H9 (cell line): ENCODE measurements at regions not wholly inside any gene's neighbourhood (a gene's known extent, or its start where the extent isn't known, plus 50 kb on each side); places are given as distances from the start of the nearest gene placed in this dataset.

Experiments used
- DNase-seq: peaks from one replicate; pipeline ENCODE4 v3.0.0-alpha.2; 2017
- H2AFZ ChIP-seq: one replicate; pipeline ENCODE4 v1.6.1; 2013; ENCODE audit warnings: mild to moderate bottlenecking, low read length, control low read depth, moderate library complexity
- H2AK5ac ChIP-seq: 2 replicates; pipeline ENCODE4 v1.6.1; 2013; ENCODE audit warnings: low read length, control low read depth, mixed read lengths; ENCODE audit not compliant: insufficient read length
- H2BK120ac ChIP-seq: one replicate; pipeline ENCODE4 v1.6.1; 2013; ENCODE audit warnings: low read depth, mild to moderate bottlenecking, low read length, control low read depth, inconsistent platforms; ENCODE audit not compliant: poor library complexity, severe bottlenecking
- H2BK12ac ChIP-seq: 2 replicates; pipeline ENCODE4 v1.6.1; 2013; ENCODE audit warnings: low read length, control low read depth, mixed read lengths, low read depth; ENCODE audit not compliant: insufficient read length
- H2BK15ac ChIP-seq: 2 replicates; pipeline ENCODE4 v1.6.1; 2013; ENCODE audit warnings: low read depth, low read length, control low read depth
- H2BK20ac ChIP-seq: one replicate; pipeline ENCODE4 v1.6.1; 2013; ENCODE audit warnings: low read depth, mild to moderate bottlenecking, low read length, control low read depth, inconsistent platforms; ENCODE audit not compliant: poor library complexity, severe bottlenecking
- H2BK5ac ChIP-seq: 2 replicates; pipeline ENCODE4 v1.6.1; 2013; ENCODE audit warnings: low read length, control low read depth, mixed read lengths; ENCODE audit not compliant: insufficient read length
- H3K14ac ChIP-seq: 2 replicates; pipeline ENCODE4 v1.6.1; 2013; ENCODE audit warnings: low read length, control low read depth; ENCODE audit not compliant: insufficient read depth
- H3K18ac ChIP-seq: 2 replicates; pipeline ENCODE4 v1.6.1; 2013; ENCODE audit warnings: low read depth, mild to moderate bottlenecking, mixed read lengths, low read length, control low read depth; ENCODE audit not compliant: insufficient read length
- H3K23ac ChIP-seq: 2 replicates; pipeline ENCODE4 v1.6.1; 2013; ENCODE audit warnings: low read length, control low read depth, mixed read lengths, low read depth; ENCODE audit not compliant: insufficient read length
- H3K23me2 ChIP-seq: 2 replicates; pipeline ENCODE4 v1.6.1; 2013; ENCODE audit warnings: low read depth, mild to moderate bottlenecking, mixed read lengths, low read length, control low read depth; ENCODE audit not compliant: insufficient read length, poor library complexity, severe bottlenecking
- H3K27ac ChIP-seq: 2 replicates; pipeline ENCODE4 v1.5.1; 2013; ENCODE audit warnings: low read length, control low read depth, mixed read lengths, low read depth; ENCODE audit not compliant: insufficient read length
- H3K27me3 ChIP-seq: 2 replicates; pipeline ENCODE4 v1.6.1; 2013; ENCODE audit warnings: low read length, control low read depth, inconsistent platforms; ENCODE audit not compliant: insufficient read depth
- H3K4ac ChIP-seq: 2 replicates; pipeline ENCODE4 v1.6.1; 2013; ENCODE audit warnings: low read depth, mild to moderate bottlenecking, control low read depth, inconsistent platforms, low read length, moderate library complexity
- H3K4me1 ChIP-seq: 2 replicates; pipeline ENCODE4 v1.6.1; 2013; ENCODE audit warnings: low read length, control low read depth, inconsistent platforms; ENCODE audit not compliant: insufficient read depth
- H3K4me2 ChIP-seq: 2 replicates; pipeline ENCODE4 v1.6.1; 2013; ENCODE audit warnings: low read length, control low read depth, mixed read lengths; ENCODE audit not compliant: insufficient read length, insufficient read depth
- H3K56ac ChIP-seq: 2 replicates; pipeline ENCODE4 v1.6.1; 2013; ENCODE audit warnings: low read depth, mild to moderate bottlenecking, mixed read lengths, low read length, control low read depth; ENCODE audit not compliant: insufficient read length
- H3K79me1 ChIP-seq: 2 replicates; pipeline ENCODE4 v1.6.1; 2013; ENCODE audit warnings: low read depth, mild to moderate bottlenecking, moderate library complexity, low read length, control low read depth, inconsistent platforms; ENCODE audit not compliant: insufficient read depth, poor library complexity, severe bottlenecking
- H3K79me2 ChIP-seq: 2 replicates; pipeline ENCODE4 v1.6.1; 2013; ENCODE audit warnings: low read length, control low read depth, inconsistent platforms; ENCODE audit not compliant: insufficient read depth
- H3K9ac ChIP-seq: 2 replicates; pipeline ENCODE4 v1.6.1; 2013; ENCODE audit warnings: low read length, control low read depth, mixed read lengths; ENCODE audit not compliant: insufficient read length; ENCODE audit errors: extremely low read depth
- H3K9me3 ChIP-seq: one replicate; pipeline ENCODE4 v1.6.1; 2013; ENCODE audit warnings: low read depth, low read length, inconsistent platforms; ENCODE audit not compliant: control insufficient read depth
- H3T11ph ChIP-seq: one replicate; pipeline ENCODE4 v1.6.1; 2013; ENCODE audit warnings: mild to moderate bottlenecking, low read length, control low read depth, inconsistent platforms
- H4K20me1 ChIP-seq: one replicate; pipeline ENCODE4 v1.6.1; 2013; ENCODE audit not compliant: control insufficient read depth, insufficient read length, insufficient read depth
- H4K5ac ChIP-seq: 2 replicates; pipeline ENCODE4 v1.6.1; 2013; ENCODE audit warnings: low read depth, mild to moderate bottlenecking, mixed read lengths, low read length, control low read depth; ENCODE audit not compliant: insufficient read length
- H4K8ac ChIP-seq: replicated peaks from 2 replicates; pipeline ENCODE4 v1.6.1; 2013; ENCODE audit warnings: low read length, control low read depth, mixed read lengths, low read depth; ENCODE audit not compliant: insufficient read length
- H4K91ac ChIP-seq: 2 replicates; pipeline ENCODE4 v1.6.1; 2013; ENCODE audit warnings: low read depth, mild to moderate bottlenecking, moderate library complexity, mixed read lengths, low read length, control low read depth; ENCODE audit not compliant: insufficient read length
- H3K27ac Mint-ChIP-seq, 3 experiments: 2 replicates in 2 of 3; 3 replicates in 1 of 3; pipeline ENCODE4 v1.8.0; 2020 to 2021; ENCODE audit warnings: mixed read lengths in 3 of 3, mild to moderate bottlenecking in 1 of 3, moderate library complexity in 1 of 3
- H3K27me3 Mint-ChIP-seq: 2 replicates; pipeline ENCODE4 v1.8.0; 2021; ENCODE audit warnings: low read depth, mild to moderate bottlenecking, moderate library complexity, mixed read lengths
- H3K36me3 Mint-ChIP-seq, 3 experiments: 2 replicates in 2 of 3; 3 replicates in 1 of 3; pipeline ENCODE4 v1.8.0; 2020 to 2021; ENCODE audit warnings: low read depth in 3 of 3, mixed read lengths in 3 of 3; ENCODE audit not compliant: insufficient read depth in 1 of 3
- H3K4me1 Mint-ChIP-seq, 2 experiments: 2 replicates each; pipeline ENCODE4 v1.8.0; 2020; ENCODE audit warnings: mixed read lengths in 2 of 2
- H3K4me3 Mint-ChIP-seq, 2 experiments: 2 replicates in 1 of 2; 3 replicates in 1 of 2; pipeline ENCODE4 v1.8.0; 2020 to 2021; ENCODE audit warnings: mild to moderate bottlenecking in 2 of 2, mixed read lengths in 2 of 2, moderate library complexity in 1 of 2
- H3K9me3 Mint-ChIP-seq, 2 experiments: 2 replicates in 1 of 2; 3 replicates in 1 of 2; pipeline ENCODE4 v1.8.0; 2020; ENCODE audit warnings: mild to moderate bottlenecking in 2 of 2, mixed read lengths in 2 of 2, moderate library complexity in 1 of 2
- CTCF ChIP-seq: fragments of 200-600 bp; sonication (generic); conservative IDR thresholded peaks from 3 replicates; pipeline ENCODE4 v1.8.0; 2021; ENCODE audit warnings: antibody characterized with exemption, mild to moderate bottlenecking
- WGBS: extraction: QIAGEN DNeasy Blood & Tissue Kit; methylation state at CpG from one replicate; pipeline ENCODE4 v1.1.7; 2013; ENCODE audit warnings: missing lambda C conversion rate, low lambda C conversion rate, mixed read lengths; ENCODE audit not compliant: insufficient read length; ENCODE audit errors: extremely low coverage; 5-methylcytosine and 5-hydroxymethylcytosine counted together

- no peak overlapping the region for H2AFZ ChIP-seq
- no peak for DNase-seq
- no peaks in the 10 kb centered on the region for H3K79me1 ChIP-seq
- no peaks in the 10 kb centered on the region for H4K20me1 ChIP-seq
- WGBS = no CpG with 5 or more reads among the region's 8 CpGs
- Mint-ChIP-seq H3K27me3 (no peaks in the 10 kb centered on the region; the same call in 1 of the 2 replicates), H3K27ac (no peak overlapping the region), H3K4me3 (no peak overlapping the region), H3K4me1 (peaks cover 4 to 11% of the 10 kb centered on the region in 2 experiments), H3K36me3 (no peaks in the 10 kb centered on the region), H3K9me3 (no peaks in the 10 kb centered on the region)
- no peak overlapping the region for H3K14ac ChIP-seq
- H3T11ph ChIP-seq = no peak overlapping the region
- H3K27ac ChIP-seq = no peak overlapping the region
- H3K18ac ChIP-seq = no peak overlapping the region
- no peak overlapping the region for H3K4me2 ChIP-seq
- no peak overlapping the region for H2BK5ac ChIP-seq
- H2BK20ac ChIP-seq = no peak overlapping the region
- no peaks in the 10 kb centered on the region for H3K4me1 ChIP-seq
- TF ChIP-seq CTCF = no peak
- no peak overlapping the region for H2BK120ac ChIP-seq
- H2BK12ac ChIP-seq = no peak overlapping the region
- H3K4ac ChIP-seq = no peak overlapping the region
- H3K27me3 ChIP-seq = no peaks in the 10 kb centered on the region
- H3K9me3 ChIP-seq = no peaks in the 10 kb centered on the region
- H3K23ac ChIP-seq = no peak overlapping the region
- H4K8ac ChIP-seq = no peak overlapping the region
- H2AK5ac ChIP-seq = no peak overlapping the region
- H3K23me2 ChIP-seq = no peaks in the 10 kb centered on the region
- no peak overlapping the region for H3K56ac ChIP-seq
- H3K9ac ChIP-seq = no peak overlapping the region
- no peaks in the 10 kb centered on the region for H3K79me2 ChIP-seq
- no peak overlapping the region for H4K91ac ChIP-seq
- H4K5ac ChIP-seq = no peak overlapping the region
- no peak overlapping the region for H2BK15ac ChIP-seq
Observed at GRCh38 chr17:31738067-31738466, 121.0 kb downstream of the COPRS start.
